H1 (cell line): ENCODE measurements at regions not wholly inside any gene's neighbourhood (a gene's known extent, or its start where the extent isn't known, plus 50 kb on each side); places are given as distances from the start of the nearest gene placed in this dataset.

Experiments used
- KDM1A ChIP-seq: fragments of 200-600, 300-600 bp; sonication (generic); IDR thresholded peaks from 2 replicates; pipeline ENCODE4 v1.7.1; 2016; ENCODE audit warnings: mild to moderate bottlenecking, low read length, borderline replicate concordance
- POU5F1 ChIP-seq: IDR thresholded peaks from 2 replicates; pipeline ENCODE4 v1.6.1; 2011; ENCODE audit warnings: low read depth, mild to moderate bottlenecking, low read length, moderate library complexity
- RBBP5 ChIP-seq: IDR thresholded peaks from 2 replicates; pipeline ENCODE4 v1.7.1; 2012; ENCODE audit warnings: low read depth, mild to moderate bottlenecking, inconsistent platforms, low read length, moderate library complexity, borderline replicate concordance

DNA sequence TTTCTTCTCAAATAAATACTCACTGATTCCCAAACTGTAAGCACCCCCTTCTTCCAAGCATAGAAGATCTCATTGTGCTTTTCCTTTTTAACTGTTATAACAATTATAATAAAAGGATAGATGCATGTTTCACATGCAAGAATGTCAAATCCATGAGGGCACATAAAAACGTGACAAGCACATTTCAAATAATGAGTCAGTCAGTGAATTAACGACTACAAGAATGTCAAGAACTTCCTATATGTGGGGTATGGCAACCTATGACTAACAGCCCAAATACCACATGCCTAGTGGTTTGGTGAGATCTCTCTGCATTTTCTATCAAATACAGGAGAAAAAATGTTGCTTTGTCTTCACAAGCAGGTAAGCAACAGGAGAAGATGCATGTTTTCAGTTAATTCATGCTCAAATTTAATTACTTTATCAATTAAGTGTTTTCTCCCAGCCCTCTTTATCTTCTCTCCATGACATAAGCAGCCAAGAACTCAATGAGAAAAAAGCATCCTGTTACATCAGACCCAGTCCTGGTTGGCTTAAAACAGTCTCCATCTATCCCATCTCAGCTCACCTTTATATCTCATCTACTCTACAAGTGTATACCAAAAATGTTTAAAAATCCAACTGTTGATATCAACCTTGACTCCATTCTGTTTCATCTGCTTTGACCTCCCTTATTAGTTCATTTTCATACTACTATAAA is 181.5 kb upstream of the LMCD1 start (continued):
- TF ChIP-seq KDM1A (no peak), POU5F1 (no peak), RBBP5 (no peak)
